GM19468 (cell line): ENCODE measurements at regions not wholly inside any gene's neighbourhood (a gene's known extent, or its start where the extent isn't known, plus 50 kb on each side); places are given as distances from the start of the nearest gene placed in this dataset.

Experiments
- ATAC-seq: cut with Tn5 transposase; IDR thresholded peaks from one replicate; pipeline ENCODE4 v1.9.1; 2021; ENCODE audit warnings: mild to moderate bottlenecking, moderate library complexity, moderate number of reproducible peaks; ENCODE audit not compliant: unreplicated experiment; ENCODE audit errors: extremely low read depth

DNA sequence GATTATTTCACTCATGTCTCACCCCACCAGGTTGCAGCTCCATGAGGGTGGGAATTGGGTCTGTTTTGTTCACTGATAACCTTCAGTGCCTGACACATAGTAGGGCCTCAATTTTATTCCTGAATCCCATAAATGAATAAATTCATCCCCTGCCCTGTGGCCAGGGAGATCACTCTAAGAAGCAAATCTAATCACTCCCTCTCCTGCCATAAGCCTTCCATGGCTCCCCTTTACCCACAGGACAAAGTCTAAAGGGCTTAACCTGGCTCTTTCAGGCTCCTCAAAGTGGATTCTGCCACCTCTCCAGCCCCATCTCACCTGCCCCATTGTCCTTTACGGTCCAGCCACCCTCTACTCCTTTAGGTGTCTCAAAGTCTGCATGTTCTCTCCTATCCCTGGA, 141.8 kb upstream of the PTPN1 start:
- no peak for ATAC-seq

GRCh38 chr20:50368813-50369224, 141.4 kb upstream of the PTPN1 start:
- ATAC-seq: no peak

GRCh38 chr20:50369225-50370035, 140.8 kb upstream of the PTPN1 start:
- no peak for ATAC-seq

DNA sequence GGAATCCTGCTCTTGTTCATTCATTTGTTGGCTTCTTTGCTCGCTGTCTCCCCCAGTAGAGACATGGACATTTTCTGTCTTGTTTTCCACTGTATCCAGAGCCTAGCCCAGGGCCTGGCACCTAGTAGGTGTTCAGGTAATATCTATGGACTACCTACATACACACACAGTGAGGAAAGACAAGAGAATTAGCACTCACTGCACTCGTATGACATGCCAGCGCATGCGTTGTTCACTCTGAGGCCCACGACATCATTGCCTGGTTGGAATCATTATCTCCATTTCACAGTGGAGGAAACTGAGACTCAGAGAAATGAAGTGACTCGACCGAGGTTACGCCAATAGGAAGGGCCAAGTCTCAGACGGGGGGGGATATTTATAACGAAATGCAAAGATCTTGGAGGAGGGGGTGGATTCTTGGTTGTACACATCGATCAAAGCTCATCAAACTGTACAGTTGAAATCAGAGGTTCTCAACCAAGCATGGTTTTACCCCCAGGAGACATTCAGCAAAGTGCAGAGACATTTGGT, 140.1 kb upstream of the PTPN1 start:
- ATAC-seq: no peak

DNA sequence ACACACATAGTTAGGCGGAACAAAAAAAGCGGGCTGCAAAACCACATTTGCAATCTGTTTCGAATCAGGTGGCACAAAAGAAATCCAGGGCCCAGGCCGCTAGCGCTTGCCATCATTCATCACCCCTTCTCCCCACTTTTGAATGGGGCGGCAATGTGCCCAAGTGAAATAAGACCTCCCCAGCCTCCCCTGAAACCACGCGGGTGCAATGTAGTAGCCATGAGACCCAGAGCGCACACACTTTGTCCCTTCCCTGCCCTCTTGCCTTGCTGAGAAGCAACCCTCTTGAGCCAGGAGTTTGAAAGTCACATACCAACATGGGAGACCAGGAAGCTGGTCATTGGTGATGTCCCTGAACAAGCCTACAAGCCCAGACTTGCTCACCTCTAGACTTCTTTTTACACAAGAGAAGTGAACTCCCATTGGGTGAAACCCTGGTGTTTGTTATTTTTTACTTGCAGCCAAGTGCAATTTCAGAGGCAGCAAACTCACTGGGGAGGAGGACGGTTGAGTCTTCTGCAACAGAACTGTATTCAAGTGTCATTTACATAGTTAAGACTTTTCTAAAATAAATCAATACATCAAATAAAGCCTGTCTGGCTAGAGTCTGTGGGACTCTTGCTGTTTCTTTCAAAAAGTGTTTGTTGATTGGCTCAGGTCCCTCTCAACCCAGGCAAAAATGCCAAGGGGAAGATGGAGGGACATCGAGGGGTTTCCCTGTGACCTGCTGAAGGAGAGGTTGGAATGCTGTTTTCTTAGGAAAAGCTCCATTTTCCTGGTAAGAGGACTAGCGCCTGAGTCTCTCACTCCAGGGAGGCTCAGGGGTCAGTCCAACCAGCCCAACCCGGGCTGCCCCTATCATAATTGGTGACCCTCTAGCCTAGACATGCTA, 138.1 kb upstream of the PTPN1 start:
- ATAC-seq: no peak

GRCh38 chr20:50372770-50373088, 137.5 kb upstream of the PTPN1 start:
- no peak for ATAC-seq

- no peak for ATAC-seq
These were observed 136.4 kb upstream of the PTPN1 start for GRCh38 chr20:50373674-50374286.

DNA sequence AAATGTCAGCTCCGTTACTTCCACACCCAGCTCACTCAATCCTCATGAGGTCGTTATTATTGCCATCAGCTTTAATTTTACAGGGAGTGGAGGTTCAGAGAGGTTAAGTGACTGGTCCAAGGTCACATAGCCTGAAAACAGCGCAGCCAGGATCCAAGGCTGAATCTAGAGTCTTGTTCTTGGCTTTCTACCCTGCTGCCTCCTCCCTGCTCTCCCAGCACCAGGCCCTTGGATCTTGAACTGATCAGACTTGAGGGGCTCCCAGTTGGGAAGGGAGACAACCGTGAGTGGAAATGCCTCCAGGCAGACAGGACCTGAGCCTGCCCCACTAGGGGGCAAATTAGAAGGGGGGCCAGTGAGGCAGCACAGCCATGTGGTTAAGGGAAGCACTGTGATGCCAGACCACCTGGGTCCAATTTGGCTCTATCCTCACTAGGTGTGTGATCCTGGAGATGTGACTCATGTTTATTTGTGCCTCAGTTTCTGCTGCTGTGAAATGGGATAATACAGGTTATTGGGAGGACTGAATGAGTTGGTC, 135.6 kb upstream of the PTPN1 start:
- ATAC-seq: no peak

DNA sequence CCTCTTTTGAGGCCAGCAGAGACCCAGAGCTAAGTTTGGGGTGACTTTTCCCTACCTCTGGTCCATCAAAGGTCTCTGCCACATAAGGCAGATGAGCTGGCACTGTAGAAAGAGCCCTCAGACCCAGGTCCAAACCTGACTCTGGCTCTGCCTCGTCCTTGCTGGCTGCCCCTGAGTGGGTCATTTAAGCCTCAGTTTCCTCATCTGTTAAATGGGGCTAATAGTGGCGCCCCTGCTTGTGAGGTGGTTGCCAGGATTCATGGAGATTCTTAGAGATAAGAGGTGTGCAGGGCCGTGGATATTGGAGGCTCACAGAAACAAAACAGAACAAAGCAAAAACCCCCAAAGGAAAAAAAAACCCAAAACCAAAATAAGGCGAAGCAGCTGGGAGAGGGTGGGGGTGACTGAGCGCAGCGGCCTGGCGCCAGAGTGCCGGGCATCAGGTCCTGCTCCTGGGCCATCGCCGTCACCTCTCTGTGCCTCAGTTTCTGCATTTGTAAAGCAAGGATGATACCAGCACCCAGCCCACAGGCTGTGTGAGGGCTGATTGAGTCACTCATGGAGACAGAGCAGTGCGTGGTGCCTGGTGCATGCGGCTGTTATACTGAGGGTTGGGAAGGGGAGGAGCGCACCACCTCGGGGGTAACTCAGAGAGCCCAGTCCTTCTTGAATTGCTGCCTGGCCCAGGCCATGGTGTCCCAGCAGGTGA, 133.8 kb upstream of the PTPN1 start:
- no peak for ATAC-seq

GRCh38 chr20:50376888-50377459, 133.2 kb upstream of the PTPN1 start:
- no peak for ATAC-seq

GRCh38 chr20:50378170-50379000, 131.8 kb upstream of the PTPN1 start:
- no peak for ATAC-seq

DNA sequence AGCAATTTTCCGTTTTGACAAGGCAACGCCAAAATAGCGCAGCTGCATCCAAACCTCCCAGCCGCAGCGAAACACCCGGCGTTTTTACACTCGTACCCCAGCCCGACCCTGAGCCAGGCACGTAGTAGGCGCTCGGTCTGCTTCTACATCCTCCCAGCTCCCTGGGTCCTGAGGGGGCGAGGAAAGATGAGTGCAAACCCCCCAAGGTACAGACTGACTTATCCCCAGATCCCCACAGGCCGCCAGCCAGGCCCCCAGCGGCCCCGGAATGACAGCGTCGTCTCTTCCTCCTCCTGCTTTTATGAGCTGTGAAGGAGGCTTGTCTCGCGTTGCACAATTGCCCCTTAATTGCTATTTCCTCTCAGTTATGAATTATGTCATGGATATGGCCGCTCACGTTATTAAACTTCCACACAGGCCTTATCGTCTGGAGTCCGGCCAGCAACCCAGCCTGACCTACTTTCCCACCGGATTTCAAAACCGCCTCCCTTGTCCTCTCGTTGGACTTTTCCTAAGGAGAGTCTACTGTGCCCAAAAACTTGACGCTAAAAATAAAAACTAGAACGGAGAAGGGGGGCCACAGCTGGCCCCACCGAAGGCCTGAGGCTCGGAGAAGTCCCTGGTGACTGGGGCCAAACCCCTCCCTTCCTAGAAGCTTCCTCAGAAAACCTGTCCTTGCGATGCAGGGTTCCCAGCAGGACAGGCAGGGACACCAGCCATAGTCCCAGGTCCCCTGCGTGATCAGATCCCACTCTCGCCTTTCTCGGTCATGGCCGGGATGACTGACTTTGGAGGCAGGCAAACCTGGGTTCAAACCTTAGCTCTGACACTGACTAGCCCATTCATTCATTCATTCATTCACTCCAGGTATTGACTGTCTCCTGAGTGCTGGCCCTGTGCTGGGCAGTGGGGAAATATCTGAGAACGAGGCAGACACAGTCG, 130.9 kb upstream of the PTPN1 start:
- no peak for ATAC-seq

- ATAC-seq: no peak
These were observed 130.0 kb upstream of the PTPN1 start for GRCh38 chr20:50379991-50380696.

GRCh38 chr20:50380697-50381040, 129.5 kb upstream of the PTPN1 start:
- ATAC-seq: no peak

GRCh38 chr20:50381075-50381732, 129.0 kb upstream of the PTPN1 start:
- no peak for ATAC-seq

- ATAC-seq: no peak
These were observed 128.2 kb upstream of the PTPN1 start for GRCh38 chr20:50381771-50382593.
